SH-SY5Y (cell line): ENCODE measurements at regions not wholly inside any gene's neighbourhood (a gene's known extent, or its start where the extent isn't known, plus 50 kb on each side); places are given as distances from the start of the nearest gene placed in this dataset.

Source experiments
- GATA2 ChIP-seq: IDR thresholded peaks from 2 replicates; pipeline ENCODE4 v1.6.1; 2011; ENCODE audit warnings: mild to moderate bottlenecking, low read depth, low read length
- GATA3 ChIP-seq: IDR thresholded peaks from 2 replicates; pipeline ENCODE4 v1.6.1; 2011; ENCODE audit warnings: low read depth, mild to moderate bottlenecking, low read length, moderate library complexity

GRCh38 chr4:119752936-119753335 lies 124.3 kb upstream of the PDE5A start:
- TF ChIP-seq GATA2 (no peak), GATA3 (no peak)
